ENCODE measurements at regions not wholly inside any gene's neighbourhood (a gene's known extent, or its start where the extent isn't known, plus 50 kb on each side); places are given as distances from the start of the nearest gene placed in this dataset.

DNA sequence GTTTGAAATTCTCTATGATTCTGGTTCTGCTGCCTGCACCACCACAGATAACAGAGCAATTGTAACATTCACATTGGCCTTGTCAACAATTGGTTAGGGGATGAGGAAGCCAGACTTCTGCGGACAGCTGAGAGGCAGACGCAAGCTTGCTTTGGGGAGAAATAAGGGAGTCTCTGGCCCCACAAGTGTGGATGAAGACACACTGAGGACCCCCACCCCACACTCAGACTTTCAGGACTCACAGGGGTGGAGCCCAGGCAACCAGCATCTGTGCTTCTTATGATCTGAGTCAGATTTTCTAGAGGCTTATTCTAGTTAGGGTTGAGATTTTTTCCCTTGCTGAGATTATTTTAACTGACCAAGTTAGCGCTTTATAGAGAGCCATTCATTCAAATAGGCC lies 140.3 kb upstream of the IRX2 start:
- Histone ChIP-seq H3K4me3 (ENCODE audit: low read depth in 1 of 2, low read length in 2 of 2) (no peak overlapping the region), H3K4me1 (ENCODE audit: insufficient read depth, low read length) (no peaks in the 10 kb centered on the region), H4K20me1 (ENCODE audit: insufficient read depth, low read length) (no peaks in the 10 kb centered on the region), H3K9me3 (ENCODE audit: insufficient read depth, low read length, severe bottlenecking) (no peaks in the 10 kb centered on the region), H3K27ac (ENCODE audit: low read length) (no peak overlapping the region), H3K36me3 (ENCODE audit: insufficient read depth, low read length) (no peaks in the 10 kb centered on the region), H3K79me2 (ENCODE audit: insufficient read depth, low read length) (no peaks in the 10 kb centered on the region), H2AFZ (ENCODE audit: low read depth, low read length) (no peak overlapping the region), H3K4me2 (ENCODE audit: insufficient read depth, low read length) (no peak overlapping the region), H3K9ac (ENCODE audit: low read depth, low read length) (no peak overlapping the region), H3K27me3 (ENCODE audit: insufficient read depth, low read length, poor library complexity) (no peaks in the 10 kb centered on the region)
- no peak for DNase-seq
- ATAC-seq (ENCODE audit: insufficient read depth, low read depth), result no peak
- TF ChIP-seq, protein P1, sequence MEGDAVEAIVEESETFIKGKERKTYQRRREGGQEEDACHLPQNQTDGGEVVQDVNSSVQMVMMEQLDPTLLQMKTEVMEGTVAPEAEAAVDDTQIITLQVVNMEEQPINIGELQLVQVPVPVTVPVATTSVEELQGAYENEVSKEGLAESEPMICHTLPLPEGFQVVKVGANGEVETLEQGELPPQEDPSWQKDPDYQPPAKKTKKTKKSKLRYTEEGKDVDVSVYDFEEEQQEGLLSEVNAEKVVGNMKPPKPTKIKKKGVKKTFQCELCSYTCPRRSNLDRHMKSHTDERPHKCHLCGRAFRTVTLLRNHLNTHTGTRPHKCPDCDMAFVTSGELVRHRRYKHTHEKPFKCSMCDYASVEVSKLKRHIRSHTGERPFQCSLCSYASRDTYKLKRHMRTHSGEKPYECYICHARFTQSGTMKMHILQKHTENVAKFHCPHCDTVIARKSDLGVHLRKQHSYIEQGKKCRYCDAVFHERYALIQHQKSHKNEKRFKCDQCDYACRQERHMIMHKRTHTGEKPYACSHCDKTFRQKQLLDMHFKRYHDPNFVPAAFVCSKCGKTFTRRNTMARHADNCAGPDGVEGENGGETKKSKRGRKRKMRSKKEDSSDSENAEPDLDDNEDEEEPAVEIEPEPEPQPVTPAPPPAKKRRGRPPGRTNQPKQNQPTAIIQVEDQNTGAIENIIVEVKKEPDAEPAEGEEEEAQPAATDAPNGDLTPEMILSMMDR (IDR thresholded peaks at IDR 0.05; ENCODE audit: borderline replicate concordance, extremely low read depth, low read length, poor library complexity, severe bottlenecking), result no peak
- TF ChIP-seq EZH2 (IDR thresholded peaks at IDR 0.05; ENCODE audit: borderline replicate concordance, low read depth, low read length, severe bottlenecking), result no peak

DNA sequence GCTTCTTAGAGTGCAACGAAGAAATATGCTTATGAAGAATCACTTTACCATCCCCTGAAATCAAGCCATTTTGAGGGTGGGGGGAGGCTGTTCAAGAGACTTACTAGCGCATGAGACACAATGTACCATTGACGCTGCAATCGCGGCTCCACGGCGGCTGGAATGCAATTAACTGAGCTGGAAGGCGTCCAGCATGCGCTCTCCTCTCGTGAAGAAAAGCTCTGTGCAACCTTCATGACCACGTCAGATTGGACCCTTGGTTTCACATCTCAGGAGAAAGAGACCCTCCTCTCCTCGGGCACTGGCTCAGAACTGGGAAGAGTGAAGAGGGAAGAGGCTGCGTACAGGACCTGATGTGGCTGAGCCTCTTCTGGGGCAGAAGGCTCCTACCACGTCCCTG lies 138.5 kb upstream of the IRX2 start:
- H3K36me3 ChIP-seq (ENCODE audit: insufficient read depth, low read length), result no peaks in the 10 kb centered on the region
- no peak overlapping the region for H3K9ac ChIP-seq (ENCODE audit: low read depth, low read length)
- no peaks in the 10 kb centered on the region for H3K9me3 ChIP-seq (ENCODE audit: insufficient read depth, low read length, severe bottlenecking)
- H3K4me1 ChIP-seq (ENCODE audit: insufficient read depth, low read length), result peaks cover 8% of the 10 kb centered on the region
- no peak overlapping the region for H3K27ac ChIP-seq (ENCODE audit: low read length)
- H2AFZ ChIP-seq (ENCODE audit: low read depth, low read length), result no peak overlapping the region
- H3K27me3 ChIP-seq (ENCODE audit: insufficient read depth, low read length, poor library complexity), result no peaks in the 10 kb centered on the region
- no peak overlapping the region for H3K4me3 ChIP-seq (ENCODE audit: low read depth in 1 of 2, low read length in 2 of 2)
- no peaks in the 10 kb centered on the region for H3K79me2 ChIP-seq (ENCODE audit: insufficient read depth, low read length)
- DNase-seq (no peak), ATAC-seq (ENCODE audit: insufficient read depth, low read depth) (no peak)
- H3K4me2 ChIP-seq (ENCODE audit: insufficient read depth, low read length), result no peak overlapping the region
- H4K20me1 ChIP-seq (ENCODE audit: insufficient read depth, low read length), result no peaks in the 10 kb centered on the region
- TF ChIP-seq EZH2 (IDR thresholded peaks at IDR 0.05; ENCODE audit: borderline replicate concordance, low read depth, low read length, severe bottlenecking), result no peak
- TF ChIP-seq, protein P1 (IDR thresholded peaks at IDR 0.05; ENCODE audit: borderline replicate concordance, extremely low read depth, low read length, poor library complexity, severe bottlenecking), result no peak

DNA sequence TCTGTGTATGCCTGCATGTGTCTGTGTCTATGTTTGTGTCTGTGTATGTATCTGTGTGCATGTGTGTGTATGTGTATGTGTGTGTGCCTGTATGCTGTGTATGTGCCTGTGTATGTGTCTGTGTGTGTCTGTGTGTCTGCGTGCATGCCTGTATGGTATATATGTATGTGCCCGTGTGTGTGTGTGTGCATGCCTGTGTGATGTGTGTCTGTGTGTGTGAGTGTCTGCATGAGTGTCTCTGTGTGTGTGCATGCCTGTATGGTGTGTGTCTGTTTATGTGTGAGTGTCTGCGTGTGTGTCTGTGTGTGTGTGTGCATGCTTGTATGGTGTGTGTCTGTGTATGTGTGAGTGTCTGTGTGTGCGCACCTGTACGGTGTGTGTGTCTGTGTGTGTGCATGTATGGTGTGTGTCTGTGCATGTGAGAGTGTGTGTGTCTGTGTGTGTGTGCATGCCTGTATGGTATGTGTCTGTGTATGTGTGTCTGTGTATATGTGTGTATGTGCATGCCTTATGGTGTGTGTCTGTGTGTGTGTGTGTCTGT lies 137.1 kb upstream of the IRX2 start:
- no peak overlapping the region for H3K9ac ChIP-seq (ENCODE audit: low read depth, low read length)
- DNase-seq, result no peak
- H2AFZ ChIP-seq (ENCODE audit: low read depth, low read length), result no peak overlapping the region
- ATAC-seq (ENCODE audit: insufficient read depth, low read depth), result no peak
- peaks cover 8% of the 10 kb centered on the region for H3K4me1 ChIP-seq (ENCODE audit: insufficient read depth, low read length)
- TF ChIP-seq, protein P1 (IDR thresholded peaks at IDR 0.05; ENCODE audit: borderline replicate concordance, extremely low read depth, low read length, poor library complexity, severe bottlenecking), result no peak
- no peak for TF ChIP-seq EZH2 (IDR thresholded peaks at IDR 0.05; ENCODE audit: borderline replicate concordance, low read depth, low read length, severe bottlenecking)
- no peaks in the 10 kb centered on the region for H3K36me3 ChIP-seq (ENCODE audit: insufficient read depth, low read length)
- H3K27ac ChIP-seq (ENCODE audit: low read length), result no peak overlapping the region
- H3K4me2 ChIP-seq (ENCODE audit: insufficient read depth, low read length), result no peak overlapping the region
- no peaks in the 10 kb centered on the region for H3K9me3 ChIP-seq (ENCODE audit: insufficient read depth, low read length, severe bottlenecking)
- H3K27me3 ChIP-seq (ENCODE audit: insufficient read depth, low read length, poor library complexity), result no peaks in the 10 kb centered on the region
- no peaks in the 10 kb centered on the region for H4K20me1 ChIP-seq (ENCODE audit: insufficient read depth, low read length)
- H3K79me2 ChIP-seq (ENCODE audit: insufficient read depth, low read length), result no peaks in the 10 kb centered on the region
- no peak overlapping the region for H3K4me3 ChIP-seq (ENCODE audit: low read depth in 1 of 2, low read length in 2 of 2)

All from DND-41 (cell line).